ENCODE measurements at regions not wholly inside any gene's neighbourhood (a gene's known extent, or its start where the extent isn't known, plus 50 kb on each side); places are given as distances from the start of the nearest gene placed in this dataset.

DNA sequence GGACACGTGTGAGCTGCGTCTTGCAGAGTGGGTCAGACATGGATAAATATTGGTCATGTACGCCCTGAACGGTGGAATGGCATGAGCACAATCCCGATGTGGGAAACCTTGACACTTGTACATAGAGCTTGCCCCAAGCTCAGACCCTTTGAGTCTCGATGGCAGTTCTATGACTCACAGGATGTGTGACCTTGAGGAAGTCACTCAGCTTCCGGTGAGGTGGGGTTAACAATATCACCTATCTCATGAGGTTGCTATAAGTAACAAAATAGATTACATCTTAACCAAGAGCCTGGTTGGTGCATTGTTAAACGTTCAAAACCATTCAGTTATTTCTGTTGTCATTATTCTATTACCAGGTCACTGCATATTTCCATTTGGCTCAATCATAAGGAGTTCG is 109.1 kb upstream of the TBL1X start:
- no peak for DNase-seq
- Histone ChIP-seq H3K4me1 (no peaks in the 10 kb centered on the region), H3K36me3 (no peaks in the 10 kb centered on the region), H3K9me3 (no peaks in the 10 kb centered on the region), H3K27me3 (no peaks in the 10 kb centered on the region), H3K27ac (no peak overlapping the region), H3K4me3 (no peak overlapping the region)
- TF ChIP-seq POLR2A (IDR thresholded peaks at IDR 0.05), result no peak
- no peak for TF ChIP-seq CTCF (IDR thresholded peaks at IDR 0.05)

DNA sequence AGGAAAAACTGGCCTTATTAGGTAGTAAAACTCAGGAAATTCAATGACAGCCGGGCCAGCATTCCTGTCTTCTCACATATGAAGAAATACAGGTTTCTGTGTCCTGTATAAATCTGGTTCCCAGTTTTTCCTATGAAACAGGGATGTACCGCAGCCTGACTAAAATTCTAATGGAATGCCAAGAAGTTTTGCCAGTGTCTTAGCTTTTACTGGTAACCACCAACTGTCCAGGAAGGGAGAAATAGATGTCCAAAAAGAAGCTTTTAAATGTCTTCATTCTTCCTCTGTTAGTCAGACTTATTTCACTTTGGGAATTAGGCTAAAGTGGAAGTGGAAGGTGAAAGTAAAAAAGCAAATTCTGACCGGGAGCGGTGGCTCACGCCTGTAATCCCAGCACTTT is 108.0 kb upstream of the TBL1X start:
- Histone ChIP-seq H3K9me3 (no peaks in the 10 kb centered on the region), H3K4me1 (no peaks in the 10 kb centered on the region), H3K36me3 (no peaks in the 10 kb centered on the region), H3K27ac (no peak overlapping the region), H3K4me3 (no peak overlapping the region), H3K27me3 (no peaks in the 10 kb centered on the region)
- no peak for DNase-seq
- TF ChIP-seq POLR2A (IDR thresholded peaks at IDR 0.05) (no peak), CTCF (IDR thresholded peaks at IDR 0.05) (no peak)

DNA sequence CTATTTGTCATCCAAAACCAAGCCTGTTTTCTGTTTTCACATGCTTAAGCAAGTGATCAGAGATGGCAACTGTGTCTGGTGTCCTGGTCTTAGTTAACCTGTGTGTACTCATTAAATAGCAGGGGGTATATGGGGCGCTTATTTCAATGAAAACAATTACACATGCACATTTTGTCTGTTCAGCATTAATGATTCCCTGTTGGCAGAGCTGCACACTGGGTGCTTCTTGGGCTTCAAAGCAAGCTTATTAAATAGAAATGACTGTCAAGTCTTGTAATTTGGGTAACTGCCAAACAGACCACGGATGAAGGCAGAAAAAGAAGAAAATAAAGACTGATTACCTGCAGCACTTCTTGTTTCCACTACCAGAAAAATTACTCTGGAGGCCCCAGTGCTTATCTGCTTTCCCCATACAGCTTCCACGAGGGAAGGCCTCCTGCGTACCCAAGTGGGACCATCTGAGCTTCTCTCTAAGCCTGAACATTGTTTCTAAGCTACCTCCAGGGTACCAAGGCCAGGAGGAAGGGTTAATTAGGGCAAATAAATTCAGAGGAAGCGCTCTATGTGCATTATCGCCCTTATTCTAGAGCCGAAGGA is 107.2 kb upstream of the TBL1X start:
- Histone ChIP-seq H3K27me3 (no peaks in the 10 kb centered on the region), H3K4me1 (no peaks in the 10 kb centered on the region), H3K27ac (no peak overlapping the region), H3K36me3 (no peaks in the 10 kb centered on the region), H3K9me3 (no peaks in the 10 kb centered on the region), H3K4me3 (no peak overlapping the region)
- no peak for DNase-seq
- TF ChIP-seq POLR2A (IDR thresholded peaks at IDR 0.05), result no peak
- TF ChIP-seq CTCF (IDR thresholded peaks at IDR 0.05), result no peak

DNA sequence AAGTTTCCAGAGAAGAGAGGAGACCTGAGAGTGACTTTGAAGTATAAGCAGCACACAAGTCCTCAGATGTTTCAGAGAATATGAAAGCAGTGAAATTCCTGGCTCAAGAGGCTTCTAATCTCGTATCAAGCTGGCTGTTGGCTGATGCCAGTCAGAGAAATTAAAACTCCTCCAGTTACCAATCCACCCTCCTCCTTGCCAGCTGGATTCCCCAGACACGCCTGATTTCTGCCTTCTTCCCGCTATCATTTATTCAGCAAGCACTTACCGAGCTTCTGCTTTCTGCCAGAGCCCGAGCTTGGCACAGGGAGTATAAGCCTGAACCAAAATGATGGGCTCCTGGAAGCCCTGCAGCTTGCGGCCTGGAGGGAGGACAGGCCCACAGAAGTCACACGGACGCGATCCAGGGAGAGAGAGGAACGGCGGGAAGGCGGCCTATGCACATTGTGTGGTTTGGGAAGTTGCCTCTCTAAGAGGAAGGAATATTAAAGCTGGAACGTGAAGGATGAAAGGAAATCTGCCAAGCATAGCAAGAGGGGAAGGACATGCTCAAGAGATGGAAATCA is 102.4 kb upstream of the TBL1X start:
- Histone ChIP-seq H3K27ac (no peak overlapping the region), H3K36me3 (no peaks in the 10 kb centered on the region), H3K4me3 (no peak overlapping the region), H3K9me3 (no peaks in the 10 kb centered on the region), H3K27me3 (no peaks in the 10 kb centered on the region), H3K4me1 (no peaks in the 10 kb centered on the region)
- TF ChIP-seq CTCF (IDR thresholded peaks at IDR 0.05) (no peak), POLR2A (IDR thresholded peaks at IDR 0.05) (no peak)
- no peak for DNase-seq

GRCh38 chrX:9367421-9367820 is 97.4 kb upstream of the TBL1X start:
- Histone ChIP-seq H3K36me3 (no peaks in the 10 kb centered on the region), H3K27ac (no peak overlapping the region), H3K4me3 (no peak overlapping the region), H3K4me1 (no peaks in the 10 kb centered on the region), H3K9me3 (no peaks in the 10 kb centered on the region), H3K27me3 (no peaks in the 10 kb centered on the region)
- DNase-seq, result no peak
- TF ChIP-seq CTCF (IDR thresholded peaks at IDR 0.05) (no peak), POLR2A (IDR thresholded peaks at IDR 0.05) (no peak)

DNA sequence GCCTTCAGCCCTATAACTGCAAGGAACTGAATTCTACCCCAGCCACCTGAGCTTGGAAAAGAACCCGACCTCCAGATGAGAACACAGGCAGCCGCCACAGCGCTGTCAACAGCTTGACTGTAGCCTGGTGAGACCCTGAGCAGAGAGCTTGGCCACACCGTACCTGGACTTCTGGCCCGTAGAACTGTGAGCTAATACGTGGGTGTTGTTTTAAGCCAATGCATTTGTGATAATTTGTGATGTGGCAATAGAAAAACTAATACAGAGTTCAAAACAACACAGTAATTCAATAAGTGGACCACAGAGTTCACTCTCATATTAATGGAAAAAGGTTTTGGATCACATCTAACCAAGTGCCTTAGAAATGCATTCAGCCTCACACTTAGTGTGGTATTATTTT is 96.6 kb upstream of the TBL1X start:
- no peak overlapping the region for H3K4me3 ChIP-seq
- H3K27me3 ChIP-seq, result no peaks in the 10 kb centered on the region
- TF ChIP-seq CTCF (IDR thresholded peaks at IDR 0.05) (no peak), POLR2A (IDR thresholded peaks at IDR 0.05) (no peak)
- no peak overlapping the region for H3K27ac ChIP-seq
- H3K36me3 ChIP-seq, result no peaks in the 10 kb centered on the region
- H3K4me1 ChIP-seq, result no peaks in the 10 kb centered on the region
- no peak for DNase-seq
- H3K9me3 ChIP-seq, result no peaks in the 10 kb centered on the region
